D721Med (cell line): ENCODE measurements at regions not wholly inside any gene's neighbourhood (a gene's known extent, or its start where the extent isn't known, plus 50 kb on each side); places are given as distances from the start of the nearest gene placed in this dataset.

Experiments
- DNase-seq: peaks from one replicate; pipeline ENCODE4 v3.0.0; 2011; ENCODE audit warnings: low spot score; ENCODE audit not compliant: insufficient read length
- FAIRE-seq: peaks from 2 replicates; lab custom pipeline; 2011; peaks lifted over from hg19 to GRCh38; lab: Jason Lieb, UNC
- TF ChIP-seq, protein P1 (sequence below): IDR thresholded peaks from 2 replicates; pipeline ENCODE4 v1.5.1; 2012; ENCODE audit warnings: mild to moderate bottlenecking, control low read depth; ENCODE audit not compliant: insufficient read depth; ENCODE audit errors: missing control alignments

GRCh38 chr5:42880496-42881150 lies 68.9 kb upstream of the SELENOP start:
- DNase-seq (no peak), FAIRE-seq (no peak)
- TF ChIP-seq, protein P1, sequence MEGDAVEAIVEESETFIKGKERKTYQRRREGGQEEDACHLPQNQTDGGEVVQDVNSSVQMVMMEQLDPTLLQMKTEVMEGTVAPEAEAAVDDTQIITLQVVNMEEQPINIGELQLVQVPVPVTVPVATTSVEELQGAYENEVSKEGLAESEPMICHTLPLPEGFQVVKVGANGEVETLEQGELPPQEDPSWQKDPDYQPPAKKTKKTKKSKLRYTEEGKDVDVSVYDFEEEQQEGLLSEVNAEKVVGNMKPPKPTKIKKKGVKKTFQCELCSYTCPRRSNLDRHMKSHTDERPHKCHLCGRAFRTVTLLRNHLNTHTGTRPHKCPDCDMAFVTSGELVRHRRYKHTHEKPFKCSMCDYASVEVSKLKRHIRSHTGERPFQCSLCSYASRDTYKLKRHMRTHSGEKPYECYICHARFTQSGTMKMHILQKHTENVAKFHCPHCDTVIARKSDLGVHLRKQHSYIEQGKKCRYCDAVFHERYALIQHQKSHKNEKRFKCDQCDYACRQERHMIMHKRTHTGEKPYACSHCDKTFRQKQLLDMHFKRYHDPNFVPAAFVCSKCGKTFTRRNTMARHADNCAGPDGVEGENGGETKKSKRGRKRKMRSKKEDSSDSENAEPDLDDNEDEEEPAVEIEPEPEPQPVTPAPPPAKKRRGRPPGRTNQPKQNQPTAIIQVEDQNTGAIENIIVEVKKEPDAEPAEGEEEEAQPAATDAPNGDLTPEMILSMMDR = no peak

DNA sequence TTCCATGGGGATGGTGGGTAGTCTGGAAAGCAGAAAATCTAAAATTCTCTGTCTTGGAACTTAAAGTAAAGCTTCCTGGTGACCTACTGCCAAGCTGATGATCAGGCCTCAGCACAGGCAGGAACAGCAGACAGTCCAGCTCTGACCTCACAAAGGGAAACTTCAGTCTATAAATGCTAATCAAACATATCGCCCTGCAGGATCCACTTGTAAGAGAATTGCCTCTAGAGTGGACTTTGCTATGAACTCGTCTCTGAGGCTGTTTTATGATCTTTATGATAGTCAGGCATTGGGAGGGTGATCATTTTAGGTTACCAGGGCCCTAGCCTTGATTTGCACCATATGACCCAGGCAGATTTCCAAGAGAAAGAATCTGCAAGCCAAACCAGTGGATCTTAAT lies 67.6 kb upstream of the SELENOP start:
- TF ChIP-seq, protein P1 = no peak
- DNase-seq = no peak

DNA sequence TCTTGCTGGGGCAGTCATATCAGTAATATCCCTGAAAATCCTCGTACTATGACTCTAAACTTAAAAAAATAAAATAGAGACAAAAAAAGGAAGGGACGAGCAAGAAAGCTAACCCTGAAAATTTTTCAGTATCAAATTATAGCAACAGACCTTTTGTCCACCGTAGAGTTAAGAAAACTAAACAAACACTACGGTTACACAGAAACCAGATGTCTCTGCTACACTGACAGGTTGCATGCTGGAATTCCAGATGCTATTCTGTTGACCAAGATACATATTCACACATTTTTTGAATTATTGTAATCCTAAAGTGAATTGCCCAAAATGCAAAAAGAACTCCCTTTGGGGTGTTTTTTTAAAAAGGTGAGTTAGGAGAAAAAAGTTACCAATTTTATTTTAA lies 66.9 kb upstream of the SELENOP start:
- DNase-seq (no peak), FAIRE-seq (no peak)
- TF ChIP-seq, protein P1 = no peak

More for the DNA sequence above, 67.6 kb upstream of the SELENOP start:
- no peak for FAIRE-seq

DNA sequence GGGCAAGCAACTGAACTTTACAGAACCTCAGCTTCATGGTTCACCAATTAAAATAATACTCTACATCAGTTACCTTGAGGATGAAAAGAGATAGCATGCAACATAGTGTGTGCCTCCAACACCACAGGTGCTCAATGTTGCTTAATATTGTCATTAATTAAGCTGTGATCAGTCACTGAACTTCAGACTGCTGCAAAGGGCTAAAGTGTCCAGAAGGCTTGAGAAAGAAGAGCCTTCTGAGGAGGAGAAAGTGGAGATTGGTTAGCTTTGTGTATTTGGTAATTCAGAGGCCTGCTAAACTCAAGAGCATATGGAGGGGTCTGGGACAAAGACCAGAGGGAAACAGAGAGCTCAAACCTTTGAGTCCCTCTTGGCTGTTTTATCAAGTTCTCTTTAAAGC lies 66.3 kb upstream of the SELENOP start:
- DNase-seq = no peak
- TF ChIP-seq, protein P1 = no peak
- FAIRE-seq = no peak

- FAIRE-seq (no peak), DNase-seq (no peak)
- TF ChIP-seq, protein P1 = no peak
Measured at GRCh38 chr5:42877431-42877830, 65.7 kb upstream of the SELENOP start.

GRCh38 chr5:42876375-42876844 lies 64.7 kb upstream of the SELENOP start:
- DNase-seq (no peak), FAIRE-seq (no peak)
- TF ChIP-seq, protein P1 = no peak

DNA sequence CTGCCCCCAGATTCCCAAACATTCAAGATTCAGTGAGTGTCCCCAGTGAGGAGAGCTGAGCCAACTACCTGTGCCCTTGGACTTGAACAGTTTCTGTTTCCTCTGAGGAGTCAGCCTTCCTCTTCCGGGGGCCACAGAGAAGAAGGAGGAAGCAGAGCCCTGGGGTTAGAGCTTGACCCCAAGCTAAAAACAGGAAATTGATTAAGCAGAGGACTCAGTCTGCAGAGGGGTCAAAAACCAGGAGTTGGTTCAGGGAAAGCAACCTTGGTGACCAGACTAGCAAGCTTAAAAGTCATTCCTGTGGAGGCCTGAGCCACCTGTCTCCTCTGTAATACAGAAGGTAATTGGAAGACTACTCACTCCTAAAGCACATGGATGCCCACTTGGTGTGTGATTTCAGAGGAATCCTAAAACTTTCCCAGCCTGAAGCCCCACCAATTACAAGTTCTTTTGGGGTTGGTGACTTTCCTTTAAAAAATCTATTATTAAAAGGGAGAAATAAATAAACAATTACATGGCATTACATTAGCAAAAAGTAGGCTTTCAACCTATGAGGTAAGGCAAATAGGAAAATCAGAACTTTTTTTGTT lies 64.2 kb upstream of the SELENOP start:
- TF ChIP-seq, protein P1 = no peak
- no peak for DNase-seq
- FAIRE-seq = no peak
